ENCODE measurements at regions not wholly inside any gene's neighbourhood (a gene's known extent, or its start where the extent isn't known, plus 50 kb on each side); places are given as distances from the start of the nearest gene placed in this dataset.

- WGBS (ENCODE audit: insufficient coverage) = no CpG with 5 or more reads among the region's 7 CpGs
- Histone ChIP-seq H3K4me1 (ENCODE audit: control insufficient read depth in 1 of 2, insufficient read depth in 2 of 2, low read length in 2 of 2) (no peaks in the 10 kb centered on the region), H3K27me3 (ENCODE audit: control insufficient read depth in 2 of 2, insufficient read depth in 2 of 2, low read length in 2 of 2) (no peaks in the 10 kb centered on the region), H3K79me2 (ENCODE audit: insufficient read depth, low read length) (no peaks in the 10 kb centered on the region), H3K27ac (ENCODE audit: low read depth in 1 of 2, low read length in 2 of 2) (no peak overlapping the region), H4K20me1 (ENCODE audit: insufficient read depth, low read length) (no peaks in the 10 kb centered on the region), H2AFZ (ENCODE audit: insufficient read depth, low read depth, low read length, poor library complexity, severe bottlenecking) (no peak overlapping the region), H3K4me2 (replicated peaks; ENCODE audit: extremely low read depth, low read length, poor library complexity, severe bottlenecking) (no peak overlapping the region), H3K36me3 (replicated peaks in 1 of 2; ENCODE audit: control insufficient read depth in 1 of 2, insufficient read depth in 2 of 2, low read length in 2 of 2) (no peaks in the 10 kb centered on the region), H3K9ac (ENCODE audit: insufficient read depth, low read length, poor library complexity, severe bottlenecking) (no peak overlapping the region), H3K4me3 (replicated peaks in 1 of 3; ENCODE audit: low read depth in 2 of 3, low read length in 3 of 3) (no peak overlapping the region), H3K9me3 (replicated peaks in 1 of 2; ENCODE audit: control insufficient read depth in 1 of 2, insufficient read depth in 1 of 2, low read length in 2 of 2) (no peaks in the 10 kb centered on the region)
- Mint-ChIP-seq H3K9me3 (peaks cover 0 to 6% (median 0%) of the 10 kb centered on the region in 7 donors), H3K27ac (no peak overlapping the region), H3K36me3 (no peaks in the 10 kb centered on the region), H3K27me3 (ENCODE audit: low read depth in 3 of 3) (peaks cover 2 to 16% (median 5%) of the 10 kb centered on the region in 3 donors), H3K4me1 (no peaks in the 10 kb centered on the region), H3K4me3 (no peak overlapping the region)
- no peak for DNase-seq
- intact Hi-C loops (cut with micrococcal nuclease) = no loop called here
- no peak for TF ChIP-seq CTCF (IDR thresholded peaks at IDR 0.05)
These were observed 184.0 kb upstream of the LYZL1 start for GRCh38 chr10:29104661-29105399.

- WGBS (ENCODE audit: insufficient coverage) = 80% methylated on average over 1 of the region's 4 CpGs
These were observed 183.2 kb upstream of the LYZL1 start for GRCh38 chr10:29105516-29106215.

More at GRCh38 chr10:29105516-29106215, 183.2 kb upstream of the LYZL1 start:
- Histone ChIP-seq H3K9me3 (replicated peaks in 1 of 2; ENCODE audit: control insufficient read depth in 1 of 2, insufficient read depth in 1 of 2, low read length in 2 of 2) (no peaks in the 10 kb centered on the region), H3K36me3 (replicated peaks in 1 of 2; ENCODE audit: control insufficient read depth in 1 of 2, insufficient read depth in 2 of 2, low read length in 2 of 2) (no peaks in the 10 kb centered on the region), H4K20me1 (ENCODE audit: insufficient read depth, low read length) (no peaks in the 10 kb centered on the region), H2AFZ (ENCODE audit: insufficient read depth, low read depth, low read length, poor library complexity, severe bottlenecking) (no peak overlapping the region), H3K4me2 (replicated peaks; ENCODE audit: extremely low read depth, low read length, poor library complexity, severe bottlenecking) (no peak overlapping the region), H3K79me2 (ENCODE audit: insufficient read depth, low read length) (no peaks in the 10 kb centered on the region), H3K4me1 (ENCODE audit: control insufficient read depth in 1 of 2, insufficient read depth in 2 of 2, low read length in 2 of 2) (no peaks in the 10 kb centered on the region), H3K27me3 (ENCODE audit: control insufficient read depth in 2 of 2, insufficient read depth in 2 of 2, low read length in 2 of 2) (no peaks in the 10 kb centered on the region), H3K9ac (ENCODE audit: insufficient read depth, low read length, poor library complexity, severe bottlenecking) (no peak overlapping the region), H3K27ac (ENCODE audit: low read depth in 1 of 2, low read length in 2 of 2) (no peak overlapping the region), H3K4me3 (replicated peaks in 1 of 3; ENCODE audit: low read depth in 2 of 3, low read length in 3 of 3) (no peak overlapping the region)
- H3K27ac Mint-ChIP-seq = no peak overlapping the region
- H3K4me3 Mint-ChIP-seq = no peak overlapping the region
- TF ChIP-seq CTCF (IDR thresholded peaks at IDR 0.05) = no peak
- no peak for DNase-seq
- no peaks in the 10 kb centered on the region for H3K36me3 Mint-ChIP-seq
- H3K9me3 Mint-ChIP-seq = peaks cover 0 to 6% (median 2%) of the 10 kb centered on the region in 7 donors
- intact Hi-C loops (cut with micrococcal nuclease) = no loop called here
- peaks cover 2 to 11% (median 5%) of the 10 kb centered on the region in 3 donors for H3K27me3 Mint-ChIP-seq (ENCODE audit: low read depth in 3 of 3)
- H3K4me1 Mint-ChIP-seq = no peaks in the 10 kb centered on the region
